ENCODE measurements at regions not wholly inside any gene's neighbourhood (a gene's known extent, or its start where the extent isn't known, plus 50 kb on each side); places are given as distances from the start of the nearest gene placed in this dataset.
A peak's percentile ranks its signal among the peaks of the same experiment; 100 is the strongest.

- DNase-seq, result no peak
These were observed 91.0 kb upstream of the KCNH7 start for GRCh38 chr2:162929571-162929970.

GRCh38 chr2:162928356-162928755 lies 89.8 kb upstream of the KCNH7 start:
- DNase-seq, result no peak

- DNase-seq, result no peak
These were observed 88.3 kb upstream of the KCNH7 start for GRCh38 chr2:162926907-162927306.

- DNase-seq, result no peak
These were observed 87.9 kb upstream of the KCNH7 start for GRCh38 chr2:162926501-162926900.

- DNase-seq, result no peak
These were observed 87.0 kb upstream of the KCNH7 start for GRCh38 chr2:162925595-162925994.

GRCh38 chr2:162919111-162919510 lies 80.5 kb upstream of the KCNH7 start:
- no peak for DNase-seq

- no peak for DNase-seq
These were observed 79.1 kb upstream of the KCNH7 start for GRCh38 chr2:162917626-162918025.

- DNase-seq, result no peak
These were observed 77.8 kb upstream of the KCNH7 start for GRCh38 chr2:162916286-162916801.

GRCh38 chr2:162915858-162916257 lies 77.3 kb upstream of the KCNH7 start:
- DNase-seq, result no peak

- DNase-seq, result no peak
These were observed 75.6 kb upstream of the KCNH7 start for GRCh38 chr2:162914161-162914560.

- DNase-seq, result no peak
These were observed 74.2 kb upstream of the KCNH7 start for GRCh38 chr2:162912787-162913186.

GRCh38 chr2:162908567-162908966 lies 70.0 kb upstream of the KCNH7 start:
- DNase-seq, result no peak

- DNase-seq, result peak; percentile 70
These were observed 52.2 kb upstream of the KCNH7 start for GRCh38 chr2:162890690-162891311.

GRCh38 chr2:162888652-162889051 lies 50.1 kb upstream of the KCNH7 start:
- DNase-seq, result peak; percentile 37

Measured in dermis blood vessel endothelial cell (primary cell).